ENCODE measurements at regions not wholly inside any gene's neighbourhood (a gene's known extent, or its start where the extent isn't known, plus 50 kb on each side); places are given as distances from the start of the nearest gene placed in this dataset.

DNA sequence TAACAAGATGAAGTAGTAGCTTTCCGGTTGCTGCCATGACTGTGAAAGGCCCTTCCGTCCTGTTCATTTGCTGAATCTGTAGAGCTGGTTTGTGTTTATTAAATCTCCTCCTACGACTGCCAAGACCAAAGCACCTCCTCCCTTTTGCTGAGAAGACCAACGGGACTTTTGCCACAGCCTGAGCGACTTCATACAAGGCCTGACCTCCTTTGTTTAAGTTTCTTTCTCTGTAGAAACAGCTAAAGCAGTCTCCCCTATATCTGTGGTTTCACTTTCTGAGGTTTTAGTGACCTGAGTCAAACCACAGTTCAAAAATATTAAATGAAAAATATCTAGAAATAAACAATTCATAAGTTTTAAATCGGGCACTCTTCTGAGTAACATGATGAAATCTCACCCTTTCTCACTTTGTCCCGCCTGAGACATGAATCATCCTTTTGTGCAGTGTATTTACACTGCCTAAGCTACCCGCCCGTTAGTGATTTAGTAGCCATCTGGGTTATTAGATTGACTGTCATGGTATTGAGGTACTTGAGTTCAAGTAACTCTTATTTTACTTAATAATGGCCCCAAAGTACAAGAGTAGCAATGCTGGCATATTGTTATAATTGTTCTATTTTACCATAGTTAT, 119.1 kb upstream of the LRRC4C start:
- peaks cover 4% of the 10 kb centered on the region for H3K9me3 ChIP-seq (replicated peaks; ENCODE audit: control insufficient read depth, insufficient read depth, low read length)
- H2AFZ ChIP-seq (ENCODE audit: low read depth, low read length) = no peak overlapping the region
- dilution Hi-C loops (cut with MboI; ENCODE audit: extremely low pct_ligation_motif_present, low sequenced_read_pairs) (no loop called here), intact Hi-C loops (cut with micrococcal nuclease) (no loop called here)
- no peak for DNase-seq (ENCODE audit: low read depth, low spot score)
- ChIA-PET POLR2A (no interaction called here), CTCF (no interaction called here)
- no peak for FAIRE-seq
- H3K27ac ChIP-seq (ENCODE audit: insufficient read depth, low read depth, low read length) = no peak overlapping the region
- no TSS peak for BruUV-seq (replicated peaks)
- no peaks in the 10 kb centered on the region for H3K27me3 ChIP-seq (ENCODE audit: control insufficient read depth in 2 of 2, insufficient read depth in 2 of 2, low read length in 2 of 2)
- no peaks in the 10 kb centered on the region for H3K36me3 ChIP-seq (ENCODE audit: control insufficient read depth in 2 of 2, extremely low read depth in 1 of 2, insufficient read depth in 2 of 2, low read length in 2 of 2)
- no peaks in the 10 kb centered on the region for H3K4me1 ChIP-seq (ENCODE audit: control insufficient read depth, extremely low read depth, insufficient read depth, low read length)
- H3K4me2 ChIP-seq (ENCODE audit: insufficient read depth, low read length) = no peak overlapping the region
- H3K9ac ChIP-seq (replicated peaks; ENCODE audit: extremely low read depth, insufficient read depth, low read length) = no peak overlapping the region
- no peaks in the 10 kb centered on the region for H3K9me1 ChIP-seq (replicated peaks; ENCODE audit: control insufficient read depth, extremely low read depth, insufficient read depth, low read length)
- H3K4me3 ChIP-seq (replicated peaks in 1 of 3; ENCODE audit: insufficient read depth in 1 of 3, low read depth in 1 of 3, low read length in 3 of 3) = no peak overlapping the region
- no peaks in the 10 kb centered on the region for H3K79me2 ChIP-seq (ENCODE audit: control insufficient read depth, insufficient read depth, low read length)
- TF ChIP-seq MYC (IDR thresholded peaks at IDR 0.05; ENCODE audit: low read depth, low read length) (no peak), POLR2AphosphoS5 (IDR thresholded peaks at IDR 0.05; ENCODE audit: insufficient read depth, low read depth, low read length) (no peak), GATA2 (IDR thresholded peaks at IDR 0.05; ENCODE audit: insufficient read depth, insufficient read length, low read depth, low read length) (no peak), EZH2 (IDR thresholded peaks at IDR 0.05; ENCODE audit: borderline replicate concordance, low read depth, low read length, severe bottlenecking) (no peak), POLR2A (IDR thresholded peaks at IDR 0.05; ENCODE audit: low read depth, low read length) (no peak), FOS (IDR thresholded peaks at IDR 0.05; ENCODE audit: borderline replicate concordance, insufficient read depth, low read length) (no peak), JUN (IDR thresholded peaks at IDR 0.05; ENCODE audit: borderline replicate concordance, insufficient read depth, insufficient read length, low read depth) (no peak)
- TF ChIP-seq, protein P1, sequence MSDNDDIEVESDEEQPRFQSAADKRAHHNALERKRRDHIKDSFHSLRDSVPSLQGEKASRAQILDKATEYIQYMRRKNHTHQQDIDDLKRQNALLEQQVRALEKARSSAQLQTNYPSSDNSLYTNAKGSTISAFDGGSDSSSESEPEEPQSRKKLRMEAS (IDR thresholded peaks at IDR 0.05; ENCODE audit: insufficient read depth, insufficient read length) = no peak
- TF ChIP-seq, protein P2, sequence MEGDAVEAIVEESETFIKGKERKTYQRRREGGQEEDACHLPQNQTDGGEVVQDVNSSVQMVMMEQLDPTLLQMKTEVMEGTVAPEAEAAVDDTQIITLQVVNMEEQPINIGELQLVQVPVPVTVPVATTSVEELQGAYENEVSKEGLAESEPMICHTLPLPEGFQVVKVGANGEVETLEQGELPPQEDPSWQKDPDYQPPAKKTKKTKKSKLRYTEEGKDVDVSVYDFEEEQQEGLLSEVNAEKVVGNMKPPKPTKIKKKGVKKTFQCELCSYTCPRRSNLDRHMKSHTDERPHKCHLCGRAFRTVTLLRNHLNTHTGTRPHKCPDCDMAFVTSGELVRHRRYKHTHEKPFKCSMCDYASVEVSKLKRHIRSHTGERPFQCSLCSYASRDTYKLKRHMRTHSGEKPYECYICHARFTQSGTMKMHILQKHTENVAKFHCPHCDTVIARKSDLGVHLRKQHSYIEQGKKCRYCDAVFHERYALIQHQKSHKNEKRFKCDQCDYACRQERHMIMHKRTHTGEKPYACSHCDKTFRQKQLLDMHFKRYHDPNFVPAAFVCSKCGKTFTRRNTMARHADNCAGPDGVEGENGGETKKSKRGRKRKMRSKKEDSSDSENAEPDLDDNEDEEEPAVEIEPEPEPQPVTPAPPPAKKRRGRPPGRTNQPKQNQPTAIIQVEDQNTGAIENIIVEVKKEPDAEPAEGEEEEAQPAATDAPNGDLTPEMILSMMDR (IDR thresholded peaks at IDR 0.05; ENCODE audit: extremely low read depth in 1 of 2, insufficient read depth in 1 of 2, low read depth in 1 of 2, low read length in 2 of 2) = no peak
- no peaks in the 10 kb centered on the region for H4K20me1 ChIP-seq (replicated peaks; ENCODE audit: control insufficient read depth, extremely low read depth, insufficient read depth, low read length)

Data from endothelial cell of umbilical vein (primary cell).